ENCODE measurements at regions not wholly inside any gene's neighbourhood (a gene's known extent, or its start where the extent isn't known, plus 50 kb on each side); places are given as distances from the start of the nearest gene placed in this dataset.

- H3K4me3 ChIP-seq (ENCODE audit: low read length): no peak overlapping the region
- TF ChIP-seq CTCF (IDR thresholded peaks at IDR 0.05; ENCODE audit: low read depth, low read length, poor library complexity, severe bottlenecking): no peak
- no peak for TF ChIP-seq EZH2phosphoT487 (IDR thresholded peaks at IDR 0.05; ENCODE audit: borderline replicate concordance, low read length)
- no peak overlapping the region for H3K4me2 ChIP-seq (ENCODE audit: low read length)
- H3K9me2 ChIP-seq (replicated peaks; ENCODE audit: control insufficient read depth, low read length): no peaks in the 10 kb centered on the region; the same call in 1 of the 2 replicates
- no peaks in the 10 kb centered on the region for H3K27me3 ChIP-seq (ENCODE audit: control insufficient read depth, low read length)
- no peaks in the 10 kb centered on the region for H3K9me3 ChIP-seq (ENCODE audit: control insufficient read depth, insufficient read depth, low read length)
- H3F3A ChIP-seq (ENCODE audit: control insufficient read depth, insufficient read depth): no peaks in the 10 kb centered on the region
- H3K79me2 ChIP-seq (ENCODE audit: control insufficient read depth, low read length): no peaks in the 10 kb centered on the region
- no peak overlapping the region for H3K27ac ChIP-seq (ENCODE audit: low read depth, low read length)
- H3K36me3 ChIP-seq (ENCODE audit: control insufficient read depth, low read length): no peaks in the 10 kb centered on the region
- no peaks in the 10 kb centered on the region for H4K20me1 ChIP-seq (ENCODE audit: control insufficient read depth, insufficient read depth, low read depth, low read length)
- H3K4me1 ChIP-seq (ENCODE audit: control insufficient read depth, low read length): no peaks in the 10 kb centered on the region
These were observed 81.8 kb upstream of the CLDN10 start for GRCh38 chr13:95470574-95471366.

DNA sequence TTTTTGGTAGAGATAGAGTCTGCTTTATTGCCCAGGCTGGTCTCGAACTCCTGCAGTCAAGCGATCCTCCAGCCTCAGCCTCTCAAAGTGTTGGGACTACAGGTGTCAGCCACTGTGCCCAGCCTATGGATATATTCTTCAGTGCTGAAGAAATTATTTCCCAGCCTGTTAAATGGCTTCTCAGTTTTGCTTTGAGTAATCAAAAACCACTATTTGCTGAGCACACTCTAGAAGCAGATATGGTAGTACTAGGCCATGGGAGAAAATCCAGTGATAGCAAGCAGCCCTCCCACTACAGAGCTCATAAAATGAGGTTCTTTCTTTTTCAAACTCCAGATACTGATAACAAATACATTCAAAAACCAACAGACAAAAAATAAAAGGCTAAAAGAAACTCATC lies 80.6 kb upstream of the CLDN10 start:
- no peaks in the 10 kb centered on the region for H3K9me2 ChIP-seq (replicated peaks; ENCODE audit: control insufficient read depth, low read length)
- H3K36me3 ChIP-seq (ENCODE audit: control insufficient read depth, low read length): no peaks in the 10 kb centered on the region
- no peak for TF ChIP-seq CTCF (IDR thresholded peaks at IDR 0.05; ENCODE audit: low read depth, low read length, poor library complexity, severe bottlenecking)
- TF ChIP-seq EZH2phosphoT487 (IDR thresholded peaks at IDR 0.05; ENCODE audit: borderline replicate concordance, low read length): no peak
- no peak overlapping the region for H3K4me2 ChIP-seq (ENCODE audit: low read length)
- no peaks in the 10 kb centered on the region for H3K27me3 ChIP-seq (ENCODE audit: control insufficient read depth, low read length)
- no peaks in the 10 kb centered on the region for H3K79me2 ChIP-seq (ENCODE audit: control insufficient read depth, low read length)
- H3K27ac ChIP-seq (ENCODE audit: low read depth, low read length): no peak overlapping the region
- H3K4me3 ChIP-seq (ENCODE audit: low read length): no peak overlapping the region
- H4K20me1 ChIP-seq (ENCODE audit: control insufficient read depth, insufficient read depth, low read depth, low read length): no peaks in the 10 kb centered on the region
- H3K4me1 ChIP-seq (ENCODE audit: control insufficient read depth, low read length): no peaks in the 10 kb centered on the region
- H3F3A ChIP-seq (ENCODE audit: control insufficient read depth, insufficient read depth): no peaks in the 10 kb centered on the region
- no peaks in the 10 kb centered on the region for H3K9me3 ChIP-seq (ENCODE audit: control insufficient read depth, insufficient read depth, low read length)

DNA sequence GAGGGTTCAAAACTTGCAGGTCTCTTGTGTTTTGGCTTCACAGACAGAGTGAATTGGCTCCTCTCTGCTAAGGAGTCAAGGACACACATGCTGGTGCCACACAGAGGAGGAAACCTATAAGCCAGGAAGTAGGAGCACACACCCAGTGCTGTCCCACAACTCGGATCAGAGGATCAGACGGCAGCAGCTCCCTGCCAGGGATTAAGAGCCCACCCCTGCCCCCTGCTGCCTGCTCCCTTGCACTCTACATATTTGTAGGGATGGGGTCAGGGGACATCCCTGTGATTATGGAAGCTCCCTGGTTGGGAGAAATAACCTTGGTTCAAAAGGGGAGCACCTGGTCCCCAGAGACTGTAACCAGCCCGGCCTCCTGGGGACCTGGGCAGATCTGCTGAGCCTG lies 77.5 kb upstream of the CLDN10 start:
- Histone ChIP-seq H3K4me1 (ENCODE audit: control insufficient read depth, low read length) (peaks cover 7% of the 10 kb centered on the region), H3K9me3 (ENCODE audit: control insufficient read depth, insufficient read depth, low read length) (no peaks in the 10 kb centered on the region), H3K27me3 (ENCODE audit: control insufficient read depth, low read length) (no peaks in the 10 kb centered on the region), H3K9me2 (replicated peaks; ENCODE audit: control insufficient read depth, low read length) (no peaks in the 10 kb centered on the region), H3K4me2 (ENCODE audit: low read length) (no peak overlapping the region), H3K27ac (ENCODE audit: low read depth, low read length) (no peak overlapping the region), H3K4me3 (ENCODE audit: low read length) (no peak overlapping the region), H4K20me1 (ENCODE audit: control insufficient read depth, insufficient read depth, low read depth, low read length) (no peaks in the 10 kb centered on the region), H3K79me2 (ENCODE audit: control insufficient read depth, low read length) (no peaks in the 10 kb centered on the region), H3F3A (ENCODE audit: control insufficient read depth, insufficient read depth) (no peaks in the 10 kb centered on the region), H3K36me3 (ENCODE audit: control insufficient read depth, low read length) (no peaks in the 10 kb centered on the region)
- TF ChIP-seq EZH2phosphoT487 (IDR thresholded peaks at IDR 0.05; ENCODE audit: borderline replicate concordance, low read length) (no peak), CTCF (IDR thresholded peaks at IDR 0.05; ENCODE audit: low read depth, low read length, poor library complexity, severe bottlenecking) (no peak)

Data from DOHH2 (cell line).